Thoracic aorta (tissue), 2 donors: ENCODE measurements at regions not wholly inside any gene's neighbourhood (a gene's known extent, or its start where the extent isn't known, plus 50 kb on each side); places are given as distances from the start of the nearest gene placed in this dataset.

Experiments used
- ATAC-seq: fragments of 150-250 bp; one replicate; pipeline ENCODE4 v1.8.0; 2017; ENCODE audit warnings: low read depth; ENCODE audit not compliant: insufficient number of reproducible peaks, low FRiP score
- DNase-seq: peaks from one replicate; pipeline ENCODE4 v3.0.0-alpha.2; 2020; ENCODE audit warnings: low spot score
- H3K27ac ChIP-seq, 2 donors: fragments of 200-600 bp; sonication (generic); 1 replicate in 1 of 2; 2 replicates in 1 of 2; pipeline ENCODE4 v1.5.1; 2016; ENCODE audit warnings: mild to moderate bottlenecking in 2 of 2, moderate library complexity in 2 of 2
- H3K27me3 ChIP-seq: fragments of 200-600 bp; sonication (generic); replicated peaks from 2 replicates; pipeline ENCODE4 v1.6.0; 2016; ENCODE audit warnings: mild to moderate bottlenecking; ENCODE audit not compliant: insufficient read depth
- H3K36me3 ChIP-seq: fragments of 200-600 bp; sonication (generic); one replicate; pipeline ENCODE4 v1.5.1; 2016
- H3K4me1 ChIP-seq, 2 donors: fragments of 200-600 bp; sonication (generic); 1 replicate in 1 of 2; 2 replicates in 1 of 2; pipeline versions ENCODE4 v1.5.1 to v1.6.0; 2016; ENCODE audit warnings: low read depth in 2 of 2, mild to moderate bottlenecking in 1 of 2; ENCODE audit not compliant: control insufficient read depth in 1 of 2
- H3K4me3 ChIP-seq: fragments of 200-600 bp; sonication (generic); 2 replicates; pipeline ENCODE4 v1.5.1; 2016; ENCODE audit warnings: mild to moderate bottlenecking
- H3K9me3 ChIP-seq: fragments of 200-600 bp; sonication (generic); 2 replicates; pipeline ENCODE4 v1.5.1; 2016
- TF ChIP-seq, protein P1 (sequence below): fragments of 200-600 bp; sonication (generic); IDR thresholded peaks from one replicate; pipeline ENCODE4 v1.5.1; 2019; ENCODE audit warnings: antibody characterized with exemption

- H3K27ac ChIP-seq = no peak overlapping the region
- no peak overlapping the region for H3K4me3 ChIP-seq
- H3K27me3 ChIP-seq = no peaks in the 10 kb centered on the region
- H3K9me3 ChIP-seq = no peaks in the 10 kb centered on the region
- TF ChIP-seq, protein P1, sequence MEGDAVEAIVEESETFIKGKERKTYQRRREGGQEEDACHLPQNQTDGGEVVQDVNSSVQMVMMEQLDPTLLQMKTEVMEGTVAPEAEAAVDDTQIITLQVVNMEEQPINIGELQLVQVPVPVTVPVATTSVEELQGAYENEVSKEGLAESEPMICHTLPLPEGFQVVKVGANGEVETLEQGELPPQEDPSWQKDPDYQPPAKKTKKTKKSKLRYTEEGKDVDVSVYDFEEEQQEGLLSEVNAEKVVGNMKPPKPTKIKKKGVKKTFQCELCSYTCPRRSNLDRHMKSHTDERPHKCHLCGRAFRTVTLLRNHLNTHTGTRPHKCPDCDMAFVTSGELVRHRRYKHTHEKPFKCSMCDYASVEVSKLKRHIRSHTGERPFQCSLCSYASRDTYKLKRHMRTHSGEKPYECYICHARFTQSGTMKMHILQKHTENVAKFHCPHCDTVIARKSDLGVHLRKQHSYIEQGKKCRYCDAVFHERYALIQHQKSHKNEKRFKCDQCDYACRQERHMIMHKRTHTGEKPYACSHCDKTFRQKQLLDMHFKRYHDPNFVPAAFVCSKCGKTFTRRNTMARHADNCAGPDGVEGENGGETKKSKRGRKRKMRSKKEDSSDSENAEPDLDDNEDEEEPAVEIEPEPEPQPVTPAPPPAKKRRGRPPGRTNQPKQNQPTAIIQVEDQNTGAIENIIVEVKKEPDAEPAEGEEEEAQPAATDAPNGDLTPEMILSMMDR = no peak
- no peaks in the 10 kb centered on the region for H3K36me3 ChIP-seq
- DNase-seq (no peak), ATAC-seq (no peak)
- no peaks in the 10 kb centered on the region for H3K4me1 ChIP-seq
Observed at GRCh38 chr20:12037521-12037920, 119.8 kb downstream of the BTBD3 start.

DNA sequence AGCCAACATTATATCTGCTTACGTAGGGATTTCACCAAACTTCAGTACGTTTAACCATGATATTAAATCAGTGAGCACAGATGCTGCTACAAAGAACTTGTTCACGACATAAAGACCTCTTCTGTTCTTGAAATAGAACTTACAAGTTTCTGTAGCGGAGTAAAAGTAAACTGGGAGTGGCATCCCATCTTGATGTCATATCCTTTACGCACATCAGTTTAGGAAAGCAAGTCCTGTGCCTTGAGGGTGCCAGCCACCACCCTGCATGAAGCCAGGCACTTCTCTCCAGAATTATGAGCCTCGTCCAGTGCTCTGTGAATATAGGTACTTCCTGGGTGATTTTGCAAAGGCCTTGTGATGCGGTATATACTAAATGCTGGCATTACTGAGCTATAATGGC lies 122.6 kb downstream of the BTBD3 start:
- DNase-seq (no peak), ATAC-seq (no peak)
- no peaks in the 10 kb centered on the region for H3K4me1 ChIP-seq
- no peak overlapping the region for H3K4me3 ChIP-seq
- no peak overlapping the region for H3K27ac ChIP-seq
- no peaks in the 10 kb centered on the region for H3K9me3 ChIP-seq
- TF ChIP-seq, protein P1 = no peak
- H3K27me3 ChIP-seq = no peaks in the 10 kb centered on the region
- no peaks in the 10 kb centered on the region for H3K36me3 ChIP-seq

GRCh38 chr20:12044969-12045368 lies 127.3 kb downstream of the BTBD3 start:
- DNase-seq = no peak
- Histone ChIP-seq H3K36me3 (no peaks in the 10 kb centered on the region), H3K9me3 (no peaks in the 10 kb centered on the region), H3K4me3 (no peak overlapping the region), H3K27ac (no peak overlapping the region), H3K4me1 (no peaks in the 10 kb centered on the region), H3K27me3 (no peaks in the 10 kb centered on the region)
- no peak for ATAC-seq
- TF ChIP-seq, protein P1 = no peak

DNA sequence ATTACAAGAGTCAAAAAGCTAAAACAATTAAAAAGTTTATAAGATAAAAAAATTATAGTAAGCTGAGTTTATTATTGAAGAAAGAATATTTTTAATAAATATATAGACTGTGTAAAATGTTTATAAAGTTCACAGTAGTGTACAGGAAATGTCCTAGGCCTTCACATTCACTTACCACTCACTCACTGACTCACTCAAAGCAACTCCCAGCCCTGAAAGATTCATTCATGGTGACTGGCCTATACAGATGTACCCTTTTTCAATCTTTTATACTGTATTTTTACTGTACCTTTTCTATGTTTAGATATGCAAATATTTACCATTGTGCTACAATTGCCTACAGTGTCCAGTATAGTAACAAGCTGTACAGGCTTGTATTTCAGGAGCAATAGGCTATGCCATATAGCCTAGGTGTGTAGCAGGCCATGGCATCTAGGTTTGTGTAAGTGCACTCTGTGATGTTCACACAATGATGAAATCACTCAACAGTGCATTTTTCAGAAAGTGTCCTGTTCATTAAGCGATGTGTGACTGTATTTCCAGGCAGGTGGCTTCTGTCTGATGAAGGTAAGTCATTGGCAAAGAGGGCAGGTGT lies 130.2 kb downstream of the BTBD3 start:
- H3K4me1 ChIP-seq = no peaks in the 10 kb centered on the region
- TF ChIP-seq, protein P1 = no peak
- H3K4me3 ChIP-seq = no peak overlapping the region
- H3K9me3 ChIP-seq = no peaks in the 10 kb centered on the region
- no peaks in the 10 kb centered on the region for H3K36me3 ChIP-seq
- H3K27ac ChIP-seq = no peak overlapping the region
- ATAC-seq = no peak
- DNase-seq = no peak
- H3K27me3 ChIP-seq = no peaks in the 10 kb centered on the region

DNA sequence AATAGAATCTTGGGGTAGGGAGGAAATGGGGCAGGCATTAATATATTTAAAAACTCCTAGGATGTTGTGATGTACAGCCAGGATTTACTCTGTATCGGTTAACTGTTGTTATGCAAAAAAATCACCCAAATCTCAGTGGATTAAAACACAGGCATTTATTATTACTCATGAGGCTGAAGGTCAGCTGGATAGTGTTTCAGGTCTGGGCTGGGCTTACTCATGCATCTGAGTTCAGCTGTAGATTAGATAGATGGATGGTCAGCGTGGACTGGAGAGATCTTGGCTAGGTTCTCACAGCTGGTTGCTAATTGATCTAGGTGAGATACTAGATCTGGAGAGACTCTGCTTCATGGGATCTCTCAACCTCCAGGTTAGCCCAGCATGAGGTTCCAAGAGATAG lies 131.4 kb downstream of the BTBD3 start:
- DNase-seq = no peak
- no peak overlapping the region for H3K4me3 ChIP-seq
- no peak for ATAC-seq
- H3K27ac ChIP-seq = no peak overlapping the region
- no peaks in the 10 kb centered on the region for H3K27me3 ChIP-seq
- no peaks in the 10 kb centered on the region for H3K4me1 ChIP-seq
- no peaks in the 10 kb centered on the region for H3K36me3 ChIP-seq
- H3K9me3 ChIP-seq = no peaks in the 10 kb centered on the region
- TF ChIP-seq, protein P1 = no peak
